ENCODE measurements at regions not wholly inside any gene's neighbourhood (a gene's known extent, or its start where the extent isn't known, plus 50 kb on each side); places are given as distances from the start of the nearest gene placed in this dataset.

DNA sequence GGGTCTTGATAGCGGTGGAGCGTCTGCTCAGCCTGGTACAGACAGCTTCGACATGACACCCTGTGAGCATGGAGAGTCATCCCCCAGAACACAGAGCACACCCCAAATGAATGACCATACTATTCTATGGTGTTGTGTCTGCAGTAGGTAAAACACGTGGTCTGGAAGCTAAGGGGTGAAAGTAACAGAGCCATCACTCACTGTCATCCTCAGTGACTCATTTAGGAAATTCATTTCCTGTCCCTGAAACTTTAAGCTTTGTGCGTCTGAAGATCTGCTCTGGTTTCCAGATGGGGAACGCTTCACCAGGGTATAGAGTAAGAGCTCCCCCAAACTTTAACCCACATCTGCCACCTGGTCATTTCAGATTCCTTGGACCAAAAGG, 94.8 kb upstream of the DISP3 start:
- peaks cover 22% of the 10 kb centered on the region for H3K4me1 ChIP-seq (ENCODE audit: control insufficient read depth, low read length)
- H3K4me2 ChIP-seq (ENCODE audit: low read length), result peak overlapping the region; percentile 46
- H3K27ac ChIP-seq (ENCODE audit: low read depth, low read length), result no peak overlapping the region

GRCh38 chr1:11387829-11388228, 91.1 kb upstream of the DISP3 start:
- Histone ChIP-seq H3K79me2 (ENCODE audit: control insufficient read depth, low read length) (no peaks in the 10 kb centered on the region), H3K4me1 (ENCODE audit: control insufficient read depth, low read length) (peaks cover 35% of the 10 kb centered on the region), H3K27ac (ENCODE audit: low read depth, low read length) (no peak overlapping the region), H3K4me3 (ENCODE audit: low read length) (no peak overlapping the region), H4K20me1 (ENCODE audit: control insufficient read depth, insufficient read depth, low read depth, low read length) (no peaks in the 10 kb centered on the region), H3K9me2 (replicated peaks; ENCODE audit: control insufficient read depth, low read length) (no peaks in the 10 kb centered on the region), H3K27me3 (ENCODE audit: control insufficient read depth, low read length) (peaks cover 19% of the 10 kb centered on the region), H3F3A (ENCODE audit: control insufficient read depth, insufficient read depth) (no peaks in the 10 kb centered on the region), H3K36me3 (ENCODE audit: control insufficient read depth, low read length) (no peaks in the 10 kb centered on the region), H3K4me2 (ENCODE audit: low read length) (no peak overlapping the region), H3K9me3 (ENCODE audit: control insufficient read depth, insufficient read depth, low read length) (no peaks in the 10 kb centered on the region)
- no peak for TF ChIP-seq EZH2phosphoT487 (IDR thresholded peaks at IDR 0.05; ENCODE audit: borderline replicate concordance, low read length)
- TF ChIP-seq, protein P1, sequence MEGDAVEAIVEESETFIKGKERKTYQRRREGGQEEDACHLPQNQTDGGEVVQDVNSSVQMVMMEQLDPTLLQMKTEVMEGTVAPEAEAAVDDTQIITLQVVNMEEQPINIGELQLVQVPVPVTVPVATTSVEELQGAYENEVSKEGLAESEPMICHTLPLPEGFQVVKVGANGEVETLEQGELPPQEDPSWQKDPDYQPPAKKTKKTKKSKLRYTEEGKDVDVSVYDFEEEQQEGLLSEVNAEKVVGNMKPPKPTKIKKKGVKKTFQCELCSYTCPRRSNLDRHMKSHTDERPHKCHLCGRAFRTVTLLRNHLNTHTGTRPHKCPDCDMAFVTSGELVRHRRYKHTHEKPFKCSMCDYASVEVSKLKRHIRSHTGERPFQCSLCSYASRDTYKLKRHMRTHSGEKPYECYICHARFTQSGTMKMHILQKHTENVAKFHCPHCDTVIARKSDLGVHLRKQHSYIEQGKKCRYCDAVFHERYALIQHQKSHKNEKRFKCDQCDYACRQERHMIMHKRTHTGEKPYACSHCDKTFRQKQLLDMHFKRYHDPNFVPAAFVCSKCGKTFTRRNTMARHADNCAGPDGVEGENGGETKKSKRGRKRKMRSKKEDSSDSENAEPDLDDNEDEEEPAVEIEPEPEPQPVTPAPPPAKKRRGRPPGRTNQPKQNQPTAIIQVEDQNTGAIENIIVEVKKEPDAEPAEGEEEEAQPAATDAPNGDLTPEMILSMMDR (IDR thresholded peaks at IDR 0.05; ENCODE audit: low read depth, low read length, poor library complexity, severe bottlenecking), result no peak

More for the DNA sequence above, 94.8 kb upstream of the DISP3 start:
- 0 out of 2 replicates have a peak overlapping the region, but pooled peaks have one; percentile 26 for H3K4me3 ChIP-seq (ENCODE audit: low read length)
- no peaks in the 10 kb centered on the region for H3K36me3 ChIP-seq (ENCODE audit: control insufficient read depth, low read length)
- H3K79me2 ChIP-seq (ENCODE audit: control insufficient read depth, low read length), result no peaks in the 10 kb centered on the region
- H3F3A ChIP-seq (ENCODE audit: control insufficient read depth, insufficient read depth), result no peaks in the 10 kb centered on the region
- H3K9me2 ChIP-seq (replicated peaks; ENCODE audit: control insufficient read depth, low read length), result no peaks in the 10 kb centered on the region
- H3K27me3 ChIP-seq (ENCODE audit: control insufficient read depth, low read length), result peaks cover 13% of the 10 kb centered on the region
- H3K9me3 ChIP-seq (ENCODE audit: control insufficient read depth, insufficient read depth, low read length), result no peaks in the 10 kb centered on the region
- no peak for TF ChIP-seq EZH2phosphoT487 (IDR thresholded peaks at IDR 0.05; ENCODE audit: borderline replicate concordance, low read length)
- TF ChIP-seq, protein P1 (IDR thresholded peaks at IDR 0.05; ENCODE audit: low read depth, low read length, poor library complexity, severe bottlenecking), result no peak
- no peaks in the 10 kb centered on the region for H4K20me1 ChIP-seq (ENCODE audit: control insufficient read depth, insufficient read depth, low read depth, low read length)

- no peak for TF ChIP-seq EZH2phosphoT487 (IDR thresholded peaks at IDR 0.05; ENCODE audit: borderline replicate concordance, low read length)
- TF ChIP-seq, protein P1 (IDR thresholded peaks at IDR 0.05; ENCODE audit: low read depth, low read length, poor library complexity, severe bottlenecking), result no peak
- H3K9me3 ChIP-seq (ENCODE audit: control insufficient read depth, insufficient read depth, low read length), result no peaks in the 10 kb centered on the region
- no peaks in the 10 kb centered on the region for H4K20me1 ChIP-seq (ENCODE audit: control insufficient read depth, insufficient read depth, low read depth, low read length)
- no peak overlapping the region for H3K27ac ChIP-seq (ENCODE audit: low read depth, low read length)
- no peaks in the 10 kb centered on the region for H3F3A ChIP-seq (ENCODE audit: control insufficient read depth, insufficient read depth)
- H3K9me2 ChIP-seq (replicated peaks; ENCODE audit: control insufficient read depth, low read length), result no peaks in the 10 kb centered on the region
- H3K4me1 ChIP-seq (ENCODE audit: control insufficient read depth, low read length), result peaks cover 32% of the 10 kb centered on the region
- H3K27me3 ChIP-seq (ENCODE audit: control insufficient read depth, low read length), result peaks cover 24% of the 10 kb centered on the region
- H3K4me2 ChIP-seq (ENCODE audit: low read length), result no peak overlapping the region
- H3K36me3 ChIP-seq (ENCODE audit: control insufficient read depth, low read length), result no peaks in the 10 kb centered on the region
- H3K79me2 ChIP-seq (ENCODE audit: control insufficient read depth, low read length), result no peaks in the 10 kb centered on the region
- no peak overlapping the region for H3K4me3 ChIP-seq (ENCODE audit: low read length)
These were observed 90.3 kb upstream of the DISP3 start for GRCh38 chr1:11388617-11389016.

All from DOHH2 (cell line).